ENCODE measurements at regions not wholly inside any gene's neighbourhood (a gene's known extent, or its start where the extent isn't known, plus 50 kb on each side); places are given as distances from the start of the nearest gene placed in this dataset.

- intact Hi-C loops (cut with DNase I) = no loop called here
- no peak for ATAC-seq
- no peak for DNase-seq (ENCODE audit: low spot score)
These were observed 273.6 kb downstream of the SRBD1 start for GRCh38 chr2:45337481-45337880.

DNA sequence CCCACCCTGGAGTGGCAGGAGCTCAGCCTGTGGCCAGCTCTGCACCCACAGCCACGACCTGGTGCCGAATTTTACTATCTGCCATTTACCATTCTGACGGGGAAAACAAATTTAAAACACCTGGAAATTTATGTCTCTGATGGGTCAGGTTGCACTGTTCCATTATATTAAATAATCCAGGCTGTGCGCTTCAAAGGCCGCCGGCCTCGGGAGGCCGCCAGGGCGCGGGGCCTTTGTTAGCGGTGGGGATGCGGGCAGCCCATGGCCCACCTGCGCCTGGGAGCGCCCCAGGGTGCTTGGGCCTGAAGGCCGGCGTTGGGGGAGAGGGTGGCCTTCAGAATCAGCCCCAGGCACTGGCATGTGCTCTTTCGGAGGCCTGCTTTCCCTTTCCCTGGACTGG, 276.9 kb downstream of the SRBD1 start:
- ATAC-seq (no peak), DNase-seq (ENCODE audit: low spot score) (no peak)
- intact Hi-C loops (cut with DNase I) = no loop called here

- intact Hi-C loops (cut with DNase I) = no loop called here
- DNase-seq (ENCODE audit: low spot score) (no peak), ATAC-seq (no peak)
These were observed 278.5 kb downstream of the SRBD1 start for GRCh38 chr2:45332567-45332966.

DNA sequence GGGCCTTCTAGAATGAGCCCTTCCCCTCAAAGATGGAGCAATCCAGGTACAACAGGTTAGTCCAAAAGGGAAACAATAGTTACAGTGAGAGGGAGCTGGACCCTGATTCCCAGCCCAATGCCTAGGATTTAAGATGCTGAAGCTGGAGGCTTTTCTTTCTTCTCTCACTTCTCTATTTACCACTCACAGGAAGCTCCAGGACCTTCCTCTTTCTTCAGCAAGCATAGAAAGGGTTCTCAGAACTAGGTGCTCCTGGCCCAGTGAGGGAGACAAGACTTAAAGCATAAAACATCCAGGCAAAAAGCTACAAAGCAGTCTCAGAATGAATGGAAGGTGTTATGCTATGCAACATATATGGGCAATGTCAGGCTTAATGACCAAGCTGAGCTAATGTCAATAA, 279.0 kb downstream of the SRBD1 start:
- DNase-seq (ENCODE audit: low spot score) = no peak
- ATAC-seq = no peak
- intact Hi-C loops (cut with DNase I) = no loop called here

DNA sequence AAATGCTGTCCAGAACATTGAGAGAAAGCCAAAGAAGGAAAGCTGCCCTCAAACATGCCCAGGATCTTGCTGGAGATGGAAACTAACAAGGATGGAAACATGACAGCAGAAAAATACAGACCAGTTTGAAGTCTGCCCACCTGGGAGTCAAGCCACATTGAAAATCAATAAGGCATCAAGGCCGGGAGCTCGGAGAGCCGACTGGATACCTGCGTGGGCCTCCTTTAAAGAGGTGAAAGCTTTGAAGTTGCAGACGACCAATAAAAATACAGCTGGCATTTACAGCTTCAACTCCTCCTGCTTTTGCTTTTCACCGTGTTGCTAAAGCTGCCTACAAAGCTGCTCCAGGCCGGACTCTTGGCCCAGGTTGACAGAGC, 279.7 kb downstream of the SRBD1 start:
- DNase-seq (ENCODE audit: low spot score) (no peak), ATAC-seq (no peak)
- intact Hi-C loops (cut with DNase I) = no loop called here

DNA sequence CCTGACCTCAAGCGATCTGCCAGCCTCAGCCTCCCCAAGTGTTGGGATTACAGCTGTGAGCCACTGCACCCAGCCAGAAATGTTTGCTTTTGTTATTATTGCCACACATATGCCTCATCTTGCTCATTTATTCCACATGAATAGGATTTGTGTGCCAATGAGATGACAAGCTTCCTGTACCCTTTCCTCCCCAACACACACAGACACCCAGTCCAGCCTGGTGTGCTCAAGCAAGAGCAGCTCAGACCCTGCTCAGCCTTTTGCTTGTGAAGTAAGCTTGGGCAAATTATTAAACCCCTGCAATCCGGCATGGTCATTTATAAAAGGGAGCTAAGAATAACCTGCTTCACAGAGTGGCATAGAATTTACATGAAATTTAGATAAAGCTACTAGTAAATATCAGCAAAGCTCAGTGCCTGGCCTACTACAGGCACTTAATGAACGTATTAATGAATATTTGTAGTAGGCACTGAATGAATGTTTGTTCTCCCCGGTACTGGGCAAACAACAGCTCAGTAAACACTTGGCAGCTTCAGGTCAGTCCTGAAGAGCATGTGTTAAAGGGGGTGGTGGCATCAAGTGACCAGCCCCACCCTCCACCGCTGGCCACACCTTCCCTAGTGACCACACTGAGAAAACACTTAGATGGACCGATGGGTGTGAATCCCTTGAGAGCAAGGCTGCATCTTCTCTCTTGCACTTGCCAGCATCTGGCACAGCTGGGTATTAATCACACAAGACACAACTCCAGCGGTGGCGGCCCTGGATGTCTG, 280.2 kb downstream of the SRBD1 start:
- ATAC-seq (no peak), DNase-seq (ENCODE audit: low spot score) (no peak)
- intact Hi-C loops (cut with DNase I) = no loop called here

DNA sequence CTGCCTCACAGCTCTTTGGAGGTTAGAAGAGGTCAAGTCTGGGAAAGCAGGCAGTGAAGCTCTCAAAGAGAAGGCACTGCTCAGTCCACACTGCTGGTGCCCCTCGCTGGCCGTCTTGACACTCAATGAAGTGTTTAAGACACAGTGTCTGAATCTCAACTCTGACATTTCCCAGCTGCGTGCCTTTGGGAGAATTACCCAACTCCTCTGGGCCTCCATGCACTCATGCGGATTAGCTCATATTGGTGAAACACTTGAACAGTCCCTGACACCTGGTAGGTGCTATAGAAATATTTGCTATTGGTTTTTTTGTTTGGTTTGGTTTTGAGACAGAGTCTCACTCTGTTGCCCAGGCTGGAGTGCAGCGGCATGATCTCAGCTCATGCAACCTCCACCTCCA, 281.0 kb downstream of the SRBD1 start:
- no peak for ATAC-seq
- intact Hi-C loops (cut with DNase I) = no loop called here
- DNase-seq (ENCODE audit: low spot score) = no peak

GRCh38 chr2:45329045-45329677, 281.9 kb downstream of the SRBD1 start:
- DNase-seq (ENCODE audit: low spot score) (no peak), ATAC-seq (no peak)
- intact Hi-C loops (cut with DNase I) = no loop called here

GRCh38 chr2:45328264-45328870, 282.7 kb downstream of the SRBD1 start:
- intact Hi-C loops (cut with DNase I) = no loop called here
- no peak for ATAC-seq
- no peak for DNase-seq (ENCODE audit: low spot score)

- DNase-seq (ENCODE audit: low spot score) = no peak
- no peak for ATAC-seq
- intact Hi-C loops (cut with DNase I) = no loop called here
These were observed 287.7 kb downstream of the SRBD1 start for GRCh38 chr2:45323344-45323743.

GRCh38 chr2:45320956-45321355, 290.1 kb downstream of the SRBD1 start:
- intact Hi-C loops (cut with DNase I) = no loop called here
- ATAC-seq (no peak), DNase-seq (ENCODE audit: low spot score) (no peak)

GRCh38 chr2:45319683-45320455, 291.2 kb downstream of the SRBD1 start:
- no peak for DNase-seq (ENCODE audit: low spot score)
- intact Hi-C loops (cut with DNase I) = no loop called here
- no peak for ATAC-seq

- no peak for ATAC-seq
- no peak for DNase-seq (ENCODE audit: low spot score)
- intact Hi-C loops (cut with DNase I) = no loop called here
These were observed 292.4 kb downstream of the SRBD1 start for GRCh38 chr2:45318686-45319085.

- DNase-seq (ENCODE audit: low spot score) = no peak
- intact Hi-C loops (cut with DNase I) = no loop called here
- ATAC-seq = no peak
These were observed 294.3 kb downstream of the SRBD1 start for GRCh38 chr2:45316576-45317338.

GRCh38 chr2:45315861-45316260, 295.2 kb downstream of the SRBD1 start:
- DNase-seq (ENCODE audit: low spot score) (no peak), ATAC-seq (no peak)
- intact Hi-C loops (cut with DNase I) = no loop called here

DNA sequence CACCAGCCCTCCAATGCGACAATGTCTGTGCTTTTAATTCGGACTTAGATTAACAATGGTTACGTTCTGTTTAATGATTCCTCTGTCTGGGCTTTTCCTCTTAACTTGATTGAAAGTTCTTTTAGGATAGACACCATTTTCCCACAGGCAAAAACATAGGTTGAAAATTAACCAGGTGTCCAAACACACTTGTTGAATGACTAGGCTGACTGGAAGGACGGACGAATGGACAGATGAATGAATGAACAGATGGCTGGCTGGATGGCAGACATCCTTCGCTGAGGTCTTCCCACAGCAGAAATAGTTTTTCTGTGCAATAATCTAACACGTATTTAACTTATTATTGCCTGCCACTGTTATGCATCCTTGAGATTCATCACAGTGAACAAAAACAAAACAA, 298.8 kb downstream of the SRBD1 start:
- no peak for DNase-seq (ENCODE audit: low spot score)
- intact Hi-C loops (cut with DNase I) = no loop called here
- no peak for ATAC-seq

DNA sequence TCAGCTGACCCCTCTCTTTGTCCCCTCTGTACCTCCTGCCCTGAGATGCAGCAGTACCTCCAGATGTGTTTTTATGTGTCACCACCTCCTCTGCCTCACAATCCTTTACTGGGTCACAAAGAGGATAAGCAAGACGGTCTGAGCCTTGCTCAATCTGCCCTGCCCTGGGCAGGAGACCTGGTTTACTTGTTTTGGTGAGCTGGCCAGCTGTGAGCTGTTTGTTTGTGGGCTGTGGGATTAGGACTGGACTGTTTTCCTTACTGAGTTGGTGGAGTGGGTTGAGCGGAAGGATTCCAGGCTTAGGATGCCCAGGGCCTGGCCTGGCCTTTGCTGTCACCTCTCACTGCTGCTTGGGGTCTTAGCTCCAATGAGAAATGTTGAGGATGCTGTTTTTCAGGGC, 299.5 kb downstream of the SRBD1 start:
- ATAC-seq (no peak), DNase-seq (ENCODE audit: low spot score) (no peak)
- intact Hi-C loops (cut with DNase I) = no loop called here

- intact Hi-C loops (cut with DNase I) = no loop called here
- DNase-seq (ENCODE audit: low spot score) = no peak
- ATAC-seq = no peak
These were observed 297.9 kb upstream of the SIX2 start for GRCh38 chr2:45307147-45307546.

GRCh38 chr2:45305599-45305998, 296.3 kb upstream of the SIX2 start:
- peak; percentile 36 for ATAC-seq
- intact Hi-C loops (cut with DNase I) = no loop called here
- DNase-seq (ENCODE audit: low spot score) = no peak

All from sciatic nerve (tissue), 2 donors.